NAMALWA (cell line): ENCODE measurements at regions not wholly inside any gene's neighbourhood (a gene's known extent, or its start where the extent isn't known, plus 50 kb on each side); places are given as distances from the start of the nearest gene placed in this dataset.
"Not testable (repeated sequence)": the region's sequence is repeated elsewhere in the genome, so short reads cannot be mapped to it uniquely, and the experiment has no call there.

ENCODE experiments used
- DNase-seq: peaks from one replicate; pipeline ENCODE4 v3.0.0-alpha.2; 2015; ENCODE audit warnings: low spot score

- no peak for DNase-seq
Measured at GRCh38 chr10:100642295-100642994, 102.9 kb upstream of the PAX2 start.

- no peak for DNase-seq
Measured at GRCh38 chr10:100645091-100645490, 100.3 kb upstream of the PAX2 start.

GRCh38 chr10:100645613-100646392 is 99.6 kb upstream of the PAX2 start:
- DNase-seq = no peak

- DNase-seq = no peak
Measured at GRCh38 chr10:100647928-100648327, 97.5 kb upstream of the PAX2 start.

- no peak for DNase-seq
Measured at GRCh38 chr10:100650693-100651092, 94.7 kb upstream of the PAX2 start.

- not testable (repeated sequence) for DNase-seq
Measured at GRCh38 chr10:100651099-100651498, 94.3 kb upstream of the PAX2 start.

- DNase-seq = no peak
Measured at GRCh38 chr10:100651916-100652315, 93.5 kb upstream of the PAX2 start.

- DNase-seq = no peak
Measured at GRCh38 chr10:100652406-100653135, 92.8 kb upstream of the PAX2 start.

- no peak for DNase-seq
Measured at GRCh38 chr10:100653238-100653956, 92.0 kb upstream of the PAX2 start.

- no peak for DNase-seq
Measured at GRCh38 chr10:100653957-100654781, 91.2 kb upstream of the PAX2 start.

GRCh38 chr10:100654782-100655325 is 90.5 kb upstream of the PAX2 start:
- DNase-seq = no peak

GRCh38 chr10:100655326-100655759 is 90.0 kb upstream of the PAX2 start:
- no peak for DNase-seq

- no peak for DNase-seq
Measured at GRCh38 chr10:100655760-100656421, 89.5 kb upstream of the PAX2 start.

- no peak for DNase-seq
Measured at GRCh38 chr10:100656454-100656853, 88.9 kb upstream of the PAX2 start.

GRCh38 chr10:100658269-100658668 is 87.1 kb upstream of the PAX2 start:
- no peak for DNase-seq

GRCh38 chr10:100659361-100660098 is 85.9 kb upstream of the PAX2 start:
- DNase-seq = no peak

- DNase-seq = no peak
Measured at GRCh38 chr10:100660365-100660764, 85.0 kb upstream of the PAX2 start.

- no peak for DNase-seq
Measured at GRCh38 chr10:100660945-100661344, 84.4 kb upstream of the PAX2 start.

- no peak for DNase-seq
Measured at GRCh38 chr10:100661520-100661919, 83.9 kb upstream of the PAX2 start.

GRCh38 chr10:100662067-100662466 is 83.3 kb upstream of the PAX2 start:
- DNase-seq = no peak
